OCI-LY1 (cell line): ENCODE measurements at regions not wholly inside any gene's neighbourhood (a gene's known extent, or its start where the extent isn't known, plus 50 kb on each side); places are given as distances from the start of the nearest gene placed in this dataset.
A peak's percentile ranks its signal among the peaks of the same experiment; 100 is the strongest.

Experiments
- H2AFZ ChIP-seq: fragments of 200-600 bp; sonication (generic), shearing (Covaris generic); 2 replicates; pipeline ENCODE4 v1.6.0; 2014; ENCODE audit warnings: antibody characterized with exemption, mild to moderate bottlenecking, low read length
- H3F3A ChIP-seq: fragments of 200-600 bp; sonication (generic), shearing (Covaris generic); 2 replicates; pipeline ENCODE4 v1.6.0; 2014; ENCODE audit warnings: mild to moderate bottlenecking, antibody characterized with exemption, low read length, moderate library complexity; ENCODE audit not compliant: insufficient read depth
- H3K27ac ChIP-seq: fragments of 200-600 bp; sonication (generic); 2 replicates; pipeline ENCODE4 v1.5.1; 2014; ENCODE audit warnings: low read length, mixed run types, mild to moderate bottlenecking, low read depth; ENCODE audit not compliant: poor library complexity, severe bottlenecking
- H3K27me3 ChIP-seq: fragments of 200-600 bp; sonication (generic); 2 replicates; pipeline ENCODE4 v1.6.0; 2014; ENCODE audit warnings: antibody characterized with exemption, mild to moderate bottlenecking, low read length, moderate library complexity; ENCODE audit not compliant: insufficient read depth
- H3K36me3 ChIP-seq: fragments of 200-600 bp; sonication (generic); 2 replicates; pipeline ENCODE4 v1.6.1; 2014; ENCODE audit warnings: mild to moderate bottlenecking, antibody characterized with exemption, low read length, moderate library complexity, mixed read lengths; ENCODE audit not compliant: insufficient read depth
- H3K4me1 ChIP-seq: fragments of 200-600 bp; sonication (generic); 2 replicates; pipeline ENCODE4 v1.5.1; 2014; ENCODE audit warnings: mild to moderate bottlenecking, low read length, moderate library complexity; ENCODE audit not compliant: insufficient read depth, severe bottlenecking
- H3K4me2 ChIP-seq: fragments of 200-600 bp; sonication (generic), shearing (Covaris generic); 2 replicates; pipeline ENCODE4 v1.6.1; 2014; ENCODE audit warnings: low read length
- H3K4me3 ChIP-seq: fragments of 200-600 bp; sonication (generic); 2 replicates; pipeline ENCODE4 v1.5.1; 2014; ENCODE audit warnings: low read length, low read depth, mild to moderate bottlenecking, mixed read lengths; ENCODE audit not compliant: poor library complexity, severe bottlenecking
- H3K79me2 ChIP-seq: fragments of 200-600 bp; shearing (Covaris generic); 2 replicates; pipeline ENCODE4 v1.6.1; 2016; ENCODE audit warnings: mixed run types, low read length, mixed read lengths; ENCODE audit not compliant: insufficient read depth
- H3K9ac ChIP-seq: fragments of 200-600 bp; sonication (generic), shearing (Covaris generic); 2 replicates; pipeline ENCODE4 v1.6.1; 2014; ENCODE audit warnings: mild to moderate bottlenecking, low read length, mixed read lengths
- H3K9me2 ChIP-seq: fragments of 200-600 bp; sonication (generic), shearing (Covaris generic); 2 replicates; pipeline ENCODE4 v1.6.1; 2014; ENCODE audit warnings: low read depth, mild to moderate bottlenecking, low read length, mixed read lengths
- H3K9me3 ChIP-seq: fragments of 200-600 bp; shearing (Covaris generic); 2 replicates; pipeline ENCODE4 v1.6.1; 2014; ENCODE audit warnings: low read length, mixed read lengths
- H4K20me1 ChIP-seq: fragments of 200-600 bp; sonication (generic), shearing (Covaris generic); 2 replicates; pipeline ENCODE4 v1.6.0; 2016; ENCODE audit warnings: mild to moderate bottlenecking, low read length; ENCODE audit not compliant: insufficient read depth
- EZH2 ChIP-seq: fragments of 200-600 bp; sonication (generic), shearing (Covaris generic); IDR thresholded peaks from 2 replicates; pipeline ENCODE4 v1.8.0; 2017; ENCODE audit warnings: borderline replicate concordance, mixed run types, mild to moderate bottlenecking, antibody characterized with exemption, low read length, moderate library complexity, mixed read lengths
- TF ChIP-seq, protein P1 (sequence below): fragments of 200-600 bp; sonication (generic), shearing (Covaris generic); IDR thresholded peaks from 2 replicates; pipeline ENCODE4 v1.5.1; 2017; ENCODE audit warnings: mild to moderate bottlenecking, antibody characterized with exemption, low read length, moderate library complexity, mixed read lengths

DNA sequence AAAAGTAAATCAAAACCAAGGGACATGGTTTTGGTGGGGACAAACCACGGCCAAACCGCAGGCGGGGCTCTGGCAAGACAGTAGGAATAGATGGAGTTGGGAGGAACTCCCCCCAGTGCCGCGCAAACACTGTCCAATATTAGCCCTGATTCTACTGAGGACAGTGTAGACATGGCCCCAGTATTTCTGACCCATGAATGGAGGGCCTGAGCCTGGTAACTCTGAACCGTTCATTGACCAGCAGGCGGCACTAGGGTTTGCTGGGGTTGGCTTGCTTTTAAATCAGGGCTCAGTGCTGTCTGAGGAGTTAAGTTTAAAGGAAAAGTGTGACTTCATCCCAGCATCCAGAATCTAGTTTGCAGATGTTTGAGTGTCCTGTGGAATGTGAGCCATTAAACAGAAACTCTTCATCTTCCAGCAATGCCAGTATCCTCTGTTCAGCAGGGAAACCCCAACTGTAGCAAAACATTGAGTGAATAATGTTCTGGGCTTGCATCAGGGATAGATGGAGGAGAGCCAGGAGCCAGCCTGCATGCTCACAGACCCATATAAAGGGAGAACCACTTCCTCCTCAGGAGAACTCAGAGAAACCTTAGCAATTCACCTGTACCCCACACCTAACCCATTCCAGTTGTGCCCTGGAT is 147.4 kb upstream of the PRSS58 start:
- Histone ChIP-seq H3K4me3 (no peak overlapping the region), H3K79me2 (no peaks in the 10 kb centered on the region), H2AFZ (no peak overlapping the region), H3K9me2 (no peaks in the 10 kb centered on the region), H3F3A (no peaks in the 10 kb centered on the region), H3K36me3 (no peaks in the 10 kb centered on the region), H3K4me2 (no peak overlapping the region), H3K27ac (no peak overlapping the region), H3K9me3 (no peaks in the 10 kb centered on the region), H4K20me1 (no peaks in the 10 kb centered on the region), H3K9ac (no peak overlapping the region), H3K4me1 (no peaks in the 10 kb centered on the region), H3K27me3 (no peaks in the 10 kb centered on the region; the same call in 1 of the 2 replicates)
- no peak for TF ChIP-seq EZH2
- TF ChIP-seq, protein P1, sequence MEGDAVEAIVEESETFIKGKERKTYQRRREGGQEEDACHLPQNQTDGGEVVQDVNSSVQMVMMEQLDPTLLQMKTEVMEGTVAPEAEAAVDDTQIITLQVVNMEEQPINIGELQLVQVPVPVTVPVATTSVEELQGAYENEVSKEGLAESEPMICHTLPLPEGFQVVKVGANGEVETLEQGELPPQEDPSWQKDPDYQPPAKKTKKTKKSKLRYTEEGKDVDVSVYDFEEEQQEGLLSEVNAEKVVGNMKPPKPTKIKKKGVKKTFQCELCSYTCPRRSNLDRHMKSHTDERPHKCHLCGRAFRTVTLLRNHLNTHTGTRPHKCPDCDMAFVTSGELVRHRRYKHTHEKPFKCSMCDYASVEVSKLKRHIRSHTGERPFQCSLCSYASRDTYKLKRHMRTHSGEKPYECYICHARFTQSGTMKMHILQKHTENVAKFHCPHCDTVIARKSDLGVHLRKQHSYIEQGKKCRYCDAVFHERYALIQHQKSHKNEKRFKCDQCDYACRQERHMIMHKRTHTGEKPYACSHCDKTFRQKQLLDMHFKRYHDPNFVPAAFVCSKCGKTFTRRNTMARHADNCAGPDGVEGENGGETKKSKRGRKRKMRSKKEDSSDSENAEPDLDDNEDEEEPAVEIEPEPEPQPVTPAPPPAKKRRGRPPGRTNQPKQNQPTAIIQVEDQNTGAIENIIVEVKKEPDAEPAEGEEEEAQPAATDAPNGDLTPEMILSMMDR = peak; percentile 14; the same call in 1 of the 2 replicates

DNA sequence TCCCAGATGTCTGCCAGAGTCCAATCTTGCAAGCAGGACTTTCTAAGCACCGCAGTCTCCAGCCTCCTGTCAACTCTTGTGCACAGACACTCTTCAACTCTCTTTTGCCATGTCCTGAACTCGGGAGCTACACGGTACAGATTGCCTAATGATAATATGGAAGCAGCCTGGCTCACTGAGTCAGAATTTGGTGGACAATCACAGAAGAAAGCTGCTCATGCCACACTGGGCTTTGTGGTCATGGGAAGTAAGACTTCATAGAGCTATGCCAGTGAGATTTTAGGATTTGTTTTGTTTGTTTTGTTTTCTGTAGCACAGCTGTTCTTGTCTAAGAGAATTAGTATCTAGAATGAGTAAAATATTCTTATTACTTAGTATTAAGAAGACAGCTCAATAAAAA is 144.1 kb upstream of the PRSS58 start:
- Histone ChIP-seq H3F3A (no peaks in the 10 kb centered on the region), H3K36me3 (no peaks in the 10 kb centered on the region), H4K20me1 (no peaks in the 10 kb centered on the region), H3K4me1 (no peaks in the 10 kb centered on the region), H3K9me2 (no peaks in the 10 kb centered on the region), H3K9me3 (no peaks in the 10 kb centered on the region), H2AFZ (no peak overlapping the region), H3K27me3 (no peaks in the 10 kb centered on the region; the same call in 1 of the 2 replicates), H3K9ac (no peak overlapping the region), H3K27ac (no peak overlapping the region), H3K79me2 (no peaks in the 10 kb centered on the region), H3K4me3 (no peak overlapping the region), H3K4me2 (no peak overlapping the region)
- TF ChIP-seq, protein P1 = no peak
- no peak for TF ChIP-seq EZH2

DNA sequence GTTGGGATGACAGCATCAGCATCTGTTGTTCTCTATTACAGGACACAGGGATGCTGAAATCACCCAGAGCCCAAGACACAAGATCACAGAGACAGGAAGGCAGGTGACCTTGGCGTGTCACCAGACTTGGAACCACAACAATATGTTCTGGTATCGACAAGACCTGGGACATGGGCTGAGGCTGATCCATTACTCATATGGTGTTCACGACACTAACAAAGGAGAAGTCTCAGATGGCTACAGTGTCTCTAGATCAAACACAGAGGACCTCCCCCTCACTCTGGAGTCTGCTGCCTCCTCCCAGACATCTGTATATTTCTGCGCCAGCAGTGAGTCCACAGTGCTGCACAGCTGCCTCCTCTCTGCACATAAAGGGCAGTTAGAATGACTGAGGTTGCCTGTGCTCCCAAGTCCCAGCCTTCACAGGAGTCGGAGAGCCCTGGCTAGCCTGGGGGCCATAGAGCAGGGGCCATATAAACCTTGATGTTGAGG is 142.2 kb upstream of the PRSS58 start:
- H3K27me3 ChIP-seq = no peaks in the 10 kb centered on the region; the same call in 1 of the 2 replicates
- no peak overlapping the region for H3K27ac ChIP-seq
- H3K9ac ChIP-seq = no peak overlapping the region
- no peaks in the 10 kb centered on the region for H3F3A ChIP-seq
- TF ChIP-seq, protein P1 = no peak
- TF ChIP-seq EZH2 = no peak
- H3K9me3 ChIP-seq = no peaks in the 10 kb centered on the region
- no peak overlapping the region for H2AFZ ChIP-seq
- no peaks in the 10 kb centered on the region for H3K4me1 ChIP-seq
- no peaks in the 10 kb centered on the region for H3K79me2 ChIP-seq
- no peaks in the 10 kb centered on the region for H3K9me2 ChIP-seq
- no peaks in the 10 kb centered on the region for H4K20me1 ChIP-seq
- no peaks in the 10 kb centered on the region for H3K36me3 ChIP-seq
- no peak overlapping the region for H3K4me3 ChIP-seq
- H3K4me2 ChIP-seq = no peak overlapping the region
